GM19099 (cell line): ENCODE measurements at regions not wholly inside any gene's neighbourhood (a gene's known extent, or its start where the extent isn't known, plus 50 kb on each side); places are given as distances from the start of the nearest gene placed in this dataset.

Experiments
- POLR2A ChIP-seq: IDR thresholded peaks from 3 replicates; pipeline ENCODE4 v1.6.1; 2011; ENCODE audit warnings: low read depth; ENCODE audit not compliant: insufficient read length; ENCODE audit errors: extremely low read depth

DNA sequence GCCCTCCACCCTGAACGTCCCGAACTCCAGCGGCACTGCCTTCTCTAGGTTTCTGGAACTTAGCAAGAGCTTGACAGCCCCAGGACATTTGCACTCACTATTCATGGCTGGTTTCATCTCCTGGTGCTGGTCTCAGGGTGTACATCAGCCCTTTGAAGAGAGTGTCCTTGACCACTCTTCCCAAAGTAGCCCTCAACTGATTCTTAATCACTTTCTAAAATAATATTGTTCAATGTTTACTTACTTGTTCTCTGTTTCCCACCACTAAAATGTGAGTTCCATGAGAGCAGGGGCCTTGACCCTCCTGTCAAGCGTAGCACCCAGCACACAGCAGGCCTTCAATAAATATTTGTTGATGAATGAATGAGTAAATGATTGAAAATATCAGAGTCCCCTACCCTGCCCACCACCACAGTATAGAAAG is 262.5 kb downstream of the RHOU start:
- TF ChIP-seq POLR2A: no peak

DNA sequence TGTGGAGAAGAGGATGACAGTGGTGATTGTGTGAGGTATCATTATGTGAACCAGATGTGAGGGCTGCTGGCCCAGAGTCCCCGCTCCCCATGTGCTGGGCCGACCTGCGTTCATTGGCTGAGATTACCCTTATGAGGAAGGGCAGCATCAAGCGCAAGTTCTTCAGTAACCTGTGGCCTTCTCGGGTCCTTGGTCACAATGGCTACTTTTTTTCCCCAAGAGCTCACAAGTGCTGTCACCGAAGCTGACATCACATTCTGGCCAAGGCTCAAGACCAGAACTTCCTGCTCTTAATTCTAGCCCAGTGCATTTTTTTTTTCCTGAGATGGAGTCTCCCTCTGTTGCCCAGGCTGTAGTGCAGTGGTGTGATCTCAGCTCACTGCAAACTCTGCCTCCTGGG is 262.9 kb downstream of the RHOU start:
- no peak for TF ChIP-seq POLR2A

DNA sequence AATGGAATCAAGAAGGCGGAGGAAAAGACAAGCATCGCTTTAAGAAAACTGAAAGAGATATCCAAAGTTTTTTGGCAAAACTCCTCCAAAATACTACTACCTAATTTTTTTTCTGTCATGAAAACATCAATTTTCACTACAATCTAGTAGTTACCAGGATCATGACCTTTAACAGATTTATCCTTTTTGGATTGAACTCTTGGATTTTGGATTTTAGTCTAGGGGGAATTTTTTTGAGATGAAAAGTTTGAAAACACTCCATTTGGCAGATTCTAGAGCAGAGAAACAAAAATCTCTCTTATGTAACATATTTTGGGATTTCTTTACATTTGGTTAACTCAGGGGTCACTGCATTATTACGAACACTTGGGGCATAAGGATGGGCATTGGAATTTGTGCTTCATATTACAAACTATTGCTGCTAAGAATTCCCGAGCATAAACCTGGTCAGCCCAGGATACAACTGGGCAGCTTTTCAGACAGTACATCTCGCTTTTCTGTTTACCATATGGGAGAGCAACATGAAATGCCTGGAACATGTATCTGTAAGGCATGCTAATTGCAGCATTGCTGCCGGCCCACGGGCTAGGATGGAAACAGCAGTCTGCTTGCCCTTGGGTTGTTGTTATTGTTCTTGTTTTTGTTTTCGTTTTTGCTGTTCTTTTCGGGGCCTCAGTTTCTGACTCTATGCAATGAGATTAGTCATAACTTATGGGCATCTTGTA is 264.3 kb downstream of the RHOU start:
- no peak for TF ChIP-seq POLR2A

DNA sequence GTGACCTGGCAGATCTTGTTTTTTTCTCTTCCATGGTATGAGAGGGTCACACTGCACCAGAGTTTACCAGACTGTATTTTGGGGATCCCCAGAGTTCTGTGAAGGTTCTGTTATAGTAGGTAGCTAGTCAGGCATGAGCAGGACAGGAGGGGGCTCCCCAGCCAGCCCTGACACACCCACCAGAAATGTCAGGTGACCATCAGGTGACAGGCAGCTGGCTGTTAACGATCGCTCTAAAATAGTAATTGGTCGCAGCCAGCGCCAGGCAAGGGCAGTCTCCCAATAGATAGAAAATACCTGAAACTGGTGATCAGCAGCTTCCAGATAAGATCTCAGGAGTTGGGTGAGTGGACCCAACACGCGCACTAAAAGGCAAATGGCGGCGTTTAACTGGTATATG is 264.9 kb downstream of the RHOU start:
- no peak for TF ChIP-seq POLR2A

DNA sequence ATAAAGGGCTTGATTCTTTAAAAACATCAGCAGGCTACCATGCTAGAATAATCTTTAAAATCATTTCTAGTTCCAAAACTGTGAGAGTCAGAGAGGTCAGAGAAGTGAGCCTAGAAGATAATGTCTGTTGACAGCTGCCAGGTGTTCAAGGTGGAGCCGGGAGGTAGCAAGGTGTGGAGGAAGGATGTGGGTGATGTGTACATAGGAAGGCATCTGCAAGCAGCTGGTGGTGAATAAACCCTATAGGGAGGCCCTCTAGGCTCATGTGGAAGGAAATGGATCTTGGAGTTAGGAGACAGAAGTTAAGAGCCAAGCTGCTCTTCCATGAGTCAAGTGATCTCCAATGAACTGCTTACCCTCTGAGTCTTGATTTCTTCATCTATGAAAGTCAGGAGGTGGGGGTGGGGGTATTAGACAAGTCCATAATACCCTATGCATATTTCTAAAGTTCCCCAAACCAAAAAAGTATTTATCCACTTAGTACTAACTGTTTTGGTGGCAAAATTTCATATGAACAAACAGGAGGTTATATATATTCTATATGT is 266.3 kb downstream of the RHOU start:
- TF ChIP-seq POLR2A: no peak

DNA sequence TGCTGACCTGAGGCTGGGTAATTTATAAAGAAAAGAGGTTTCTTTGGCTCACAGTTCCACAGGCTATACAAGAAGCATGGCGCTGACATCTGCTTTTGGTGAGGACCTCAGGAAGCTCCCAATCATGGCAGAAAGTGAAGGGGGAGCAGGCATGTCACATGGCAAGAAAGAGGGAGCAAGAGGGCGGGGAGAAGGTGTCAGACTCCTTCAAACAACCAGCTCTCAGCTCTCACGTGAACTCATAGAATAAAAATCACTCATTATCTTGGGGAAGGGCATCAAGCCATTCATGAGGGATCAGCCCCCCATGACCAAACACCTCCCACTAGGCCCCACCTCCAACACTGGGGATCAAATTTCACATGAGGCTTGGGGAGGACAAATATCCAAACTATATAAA is 266.8 kb downstream of the RHOU start:
- TF ChIP-seq POLR2A: no peak

DNA sequence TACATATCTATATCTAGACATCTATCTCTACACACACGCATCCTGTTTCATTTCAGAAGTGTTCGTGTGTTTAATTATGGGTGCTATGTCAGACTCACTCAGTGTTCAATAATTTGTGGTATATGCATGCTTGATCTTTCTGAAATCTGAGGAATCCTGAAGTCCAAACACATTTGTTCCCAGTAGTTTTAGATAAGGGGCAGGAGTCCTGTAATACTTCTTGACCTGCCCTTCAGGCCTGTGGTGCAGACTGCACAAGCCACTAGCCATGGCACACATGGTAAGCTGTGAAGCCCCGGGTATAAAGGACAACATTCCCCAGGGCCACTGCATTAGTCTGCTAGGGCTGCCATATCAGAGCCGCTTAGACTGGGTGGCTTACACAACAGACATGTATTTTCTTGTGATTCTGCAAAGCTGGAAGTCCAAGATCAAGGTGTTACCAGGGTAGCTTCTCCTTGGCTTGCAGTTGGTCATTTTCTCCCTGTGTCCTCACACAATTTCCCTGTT is 267.2 kb downstream of the RHOU start:
- no peak for TF ChIP-seq POLR2A

DNA sequence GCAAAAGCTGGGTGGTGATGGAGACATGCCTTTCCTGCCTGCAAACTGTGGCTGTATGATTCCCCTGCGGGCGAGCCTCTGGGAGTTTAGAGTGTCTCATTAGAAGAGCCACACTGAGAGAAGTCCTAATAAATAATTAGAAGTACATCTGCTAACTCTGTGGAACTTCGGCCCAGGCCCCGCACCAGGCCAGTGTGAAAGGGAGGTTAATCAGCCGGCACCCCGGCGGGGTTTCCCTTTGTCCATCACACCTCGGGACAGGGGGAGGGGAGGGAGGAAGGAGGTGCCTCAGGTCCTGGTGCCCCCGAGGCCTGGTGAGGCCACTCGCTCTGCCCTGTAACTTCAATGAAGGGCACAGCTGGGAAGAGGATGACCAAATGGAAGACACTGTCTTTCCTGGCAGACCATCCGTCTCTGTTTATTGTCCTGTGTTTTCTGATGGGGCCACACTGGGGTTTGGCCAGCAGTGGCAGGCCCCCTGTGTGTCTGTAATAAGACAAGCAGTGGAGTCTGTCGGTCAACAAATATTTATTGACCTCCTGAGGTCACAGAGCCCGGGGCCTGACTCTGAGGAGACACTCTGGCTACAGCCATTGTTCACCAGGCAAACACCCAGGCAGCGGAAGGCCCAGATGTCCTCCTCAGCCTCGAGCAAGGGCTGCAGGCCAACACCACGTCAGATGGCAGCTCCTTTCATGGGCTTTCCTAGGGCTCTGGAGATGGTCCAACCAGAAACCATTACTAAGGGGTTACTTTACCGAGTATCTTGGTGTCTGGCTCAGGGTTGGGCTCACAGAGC is 267.5 kb upstream of the RAB4A start:
- no peak for TF ChIP-seq POLR2A

DNA sequence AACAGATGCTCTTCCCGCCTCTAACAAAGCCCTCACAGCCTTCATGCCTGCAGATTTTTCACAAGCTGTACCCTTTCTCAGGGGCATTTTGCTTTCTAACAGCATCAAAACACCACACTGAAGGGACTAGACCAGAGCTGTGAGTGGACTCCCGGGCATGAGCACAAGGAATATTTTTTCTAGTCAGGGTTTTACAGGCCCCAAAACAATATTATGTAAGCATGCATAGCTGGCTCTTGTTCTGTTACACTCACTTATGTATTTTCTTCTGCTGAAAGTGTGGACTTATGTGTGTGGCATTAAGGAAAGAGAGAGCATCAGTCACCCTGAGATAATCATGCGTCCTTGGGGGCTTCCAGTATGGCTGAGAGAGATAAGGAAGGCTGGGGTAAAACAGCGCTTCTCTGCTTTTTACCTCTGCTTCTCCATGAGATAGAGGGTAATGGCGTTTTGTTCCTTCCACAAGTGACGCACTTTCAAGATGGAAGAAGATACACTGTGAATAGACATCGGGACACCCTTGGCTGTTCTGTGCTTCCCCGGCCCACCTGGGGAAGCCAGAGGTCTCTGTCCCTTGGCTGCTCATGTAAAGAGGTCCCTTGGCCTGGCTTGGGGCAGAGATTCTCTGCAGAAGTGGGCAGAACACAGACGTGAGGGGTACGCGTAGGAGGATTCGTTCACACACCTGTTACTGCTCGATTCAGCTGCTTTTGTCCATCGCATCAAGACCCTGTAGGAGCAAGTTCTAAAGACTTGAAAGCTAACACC is 266.7 kb upstream of the RAB4A start:
- TF ChIP-seq POLR2A: no peak

DNA sequence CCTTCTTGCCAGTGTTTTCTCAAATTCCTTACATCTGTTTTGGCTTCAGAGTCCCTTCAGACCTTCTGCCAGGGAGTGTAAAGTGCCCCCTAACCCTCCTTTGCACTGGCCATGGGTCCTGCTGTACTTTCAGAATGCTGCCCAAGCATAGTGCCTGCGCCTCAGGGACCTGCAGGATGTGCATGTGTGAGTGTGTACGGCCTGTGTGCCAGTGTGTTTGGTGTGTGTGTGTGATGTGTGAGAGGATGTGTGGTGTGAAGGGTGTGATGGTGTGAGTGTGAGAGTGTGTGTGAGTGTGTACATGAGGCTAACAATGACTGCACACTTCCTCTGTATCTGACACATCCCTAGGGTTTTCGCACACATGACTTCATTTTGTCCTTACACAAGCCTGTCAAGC is 265.8 kb upstream of the RAB4A start:
- TF ChIP-seq POLR2A: no peak

DNA sequence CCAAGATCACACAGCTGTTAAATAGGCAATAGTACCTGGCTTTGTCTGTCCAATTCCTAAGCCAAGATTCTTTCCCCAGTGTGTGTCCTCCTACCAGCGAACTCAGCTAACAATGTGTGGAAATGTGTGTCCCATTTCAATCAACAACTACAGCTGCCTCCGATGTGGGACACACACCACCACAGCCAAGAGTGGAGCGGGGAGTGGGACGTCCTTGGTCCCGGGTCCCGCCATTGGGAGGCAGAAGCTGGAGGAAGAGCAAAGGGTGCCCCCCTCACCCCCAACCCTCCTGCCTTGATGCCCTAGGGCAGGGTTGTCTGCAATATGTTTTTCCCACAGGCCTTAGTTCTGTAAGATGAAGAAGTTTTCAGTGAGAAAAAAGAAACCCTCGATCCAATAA is 265.4 kb upstream of the RAB4A start:
- TF ChIP-seq POLR2A: no peak

DNA sequence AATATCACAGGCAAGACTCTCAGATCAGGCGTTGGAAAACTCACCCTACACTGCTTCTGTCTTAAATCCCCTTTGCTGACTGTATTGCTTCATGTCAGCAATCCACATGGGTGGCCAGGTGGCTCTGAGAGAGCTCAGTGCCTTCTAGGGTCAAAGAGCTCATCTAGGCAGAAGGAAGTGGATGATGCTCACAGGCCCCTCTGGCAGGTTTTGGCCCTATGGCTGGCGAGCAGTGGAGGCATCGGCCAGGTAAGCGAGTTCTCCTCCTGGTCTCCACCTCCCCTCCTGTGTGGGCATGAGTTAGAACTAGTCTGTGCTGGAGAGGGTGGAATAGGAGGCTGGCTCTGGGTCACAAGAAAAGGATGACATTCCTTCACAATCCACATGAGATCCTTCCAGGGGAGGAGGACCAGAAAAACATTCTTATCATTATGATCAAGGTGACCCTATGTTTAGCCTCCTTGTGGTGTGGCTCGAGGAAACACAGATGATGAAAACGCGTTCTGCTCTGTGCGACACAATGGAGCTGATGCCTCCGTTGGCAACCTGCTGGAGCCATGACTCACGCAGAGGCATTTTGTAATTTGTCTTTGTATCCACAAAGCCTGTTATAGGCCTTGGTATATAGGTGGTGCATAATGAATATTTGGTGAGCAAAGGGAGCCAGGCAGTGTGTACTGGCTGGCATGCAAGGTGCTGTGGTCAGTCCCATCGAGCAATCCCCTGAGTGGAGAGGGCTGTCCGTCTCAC is 264.6 kb upstream of the RAB4A start:
- TF ChIP-seq POLR2A: no peak

DNA sequence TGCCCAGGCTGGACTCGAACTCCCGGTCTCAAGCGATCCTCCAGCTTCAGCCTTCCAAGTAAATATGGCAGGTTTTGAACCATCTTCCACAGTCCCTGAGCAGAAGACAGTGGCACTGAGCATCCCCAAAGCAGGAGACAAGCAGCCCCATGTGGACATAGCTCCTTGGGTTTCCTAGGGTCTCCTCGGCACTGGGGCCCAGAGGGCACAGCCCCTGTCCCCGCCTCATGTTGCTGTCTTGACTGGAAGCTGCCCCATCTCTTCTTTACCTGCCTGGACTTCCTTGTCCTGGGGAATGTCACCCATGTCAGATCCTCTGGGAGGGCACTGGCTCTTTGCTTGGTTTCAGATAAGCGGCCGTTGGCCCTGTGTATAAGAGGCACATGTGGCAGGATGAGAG is 263.7 kb upstream of the RAB4A start:
- TF ChIP-seq POLR2A: no peak

DNA sequence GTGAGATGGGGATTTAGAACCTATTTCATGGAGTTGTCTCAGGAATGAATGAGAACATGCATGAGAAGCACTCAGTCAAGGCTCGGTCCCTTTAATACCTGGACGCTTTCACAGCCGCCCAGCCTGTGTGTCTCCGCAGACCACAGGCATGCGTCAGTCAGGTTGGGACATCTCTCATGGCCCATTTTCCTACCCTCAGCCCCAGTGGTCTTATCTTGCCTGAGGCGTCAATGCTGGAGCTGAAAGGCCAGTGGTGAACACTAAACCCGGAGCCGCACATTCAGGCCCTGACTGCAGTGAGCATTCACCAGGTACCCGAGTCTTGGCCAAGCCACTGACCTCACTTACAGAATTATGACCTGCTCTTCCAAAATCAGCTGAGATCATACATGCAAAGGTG is 263.2 kb upstream of the RAB4A start:
- no peak for TF ChIP-seq POLR2A
